ENCODE measurements at regions not wholly inside any gene's neighbourhood (a gene's known extent, or its start where the extent isn't known, plus 50 kb on each side); places are given as distances from the start of the nearest gene placed in this dataset.

DNA sequence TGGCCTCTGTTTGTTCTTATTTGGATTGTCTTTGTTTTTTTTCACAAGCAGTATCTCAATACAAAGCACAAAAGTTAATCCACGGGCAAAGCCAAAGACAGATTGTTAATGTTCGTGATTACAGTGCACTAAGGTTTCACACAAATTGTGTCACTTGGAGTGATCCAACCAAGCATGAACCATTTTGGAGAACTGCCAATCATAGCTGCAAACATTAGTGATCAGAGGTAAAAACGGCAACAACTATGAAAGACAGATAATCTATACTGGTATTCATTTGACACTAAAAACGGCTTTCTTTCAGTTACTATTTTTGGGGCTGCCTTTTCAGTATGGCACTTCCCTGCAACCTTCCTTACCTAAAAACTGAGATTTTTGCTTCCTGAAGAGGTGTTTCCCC, 213.1 kb upstream of the GULP1 start:
- DNase-seq, result no peak

DNA sequence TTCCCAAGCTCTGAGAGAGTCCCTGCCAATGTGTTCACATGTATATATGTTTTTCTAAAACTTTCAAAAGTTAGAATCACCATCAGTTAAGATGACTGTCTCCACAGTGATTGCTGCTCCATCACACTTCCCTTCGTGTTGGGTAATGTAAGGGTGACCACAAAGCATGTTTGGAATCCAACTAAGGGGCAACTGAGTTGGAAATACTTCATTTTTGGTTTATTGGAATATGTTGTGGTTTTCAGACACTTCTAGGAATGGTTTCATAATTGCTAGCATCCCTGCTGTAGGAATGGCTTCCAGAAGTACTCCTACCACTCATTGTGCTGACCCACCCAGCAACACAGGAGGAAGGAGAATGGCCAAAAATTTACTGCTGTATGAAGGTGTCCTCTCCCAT, 212.5 kb upstream of the GULP1 start:
- DNase-seq, result no peak

DNA sequence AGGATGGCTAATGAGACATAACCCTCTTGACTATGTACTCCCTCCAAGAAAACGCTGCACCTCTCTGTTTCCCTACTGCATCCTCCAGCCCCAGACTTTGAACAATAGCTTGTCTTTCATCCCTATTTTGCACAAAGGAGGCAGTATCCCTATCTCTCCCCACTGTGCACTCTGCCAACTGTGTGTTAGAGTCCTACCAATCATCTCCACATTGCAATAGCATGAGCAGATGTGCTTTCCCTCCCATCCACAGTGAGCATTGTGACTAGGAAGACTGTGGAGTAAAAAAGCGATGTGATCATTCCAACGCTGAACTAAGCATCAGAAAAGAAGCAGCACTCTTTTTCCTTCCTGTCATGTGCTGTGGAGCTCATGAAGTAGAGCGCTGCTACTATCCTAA, 206.3 kb upstream of the GULP1 start:
- DNase-seq, result no peak

GRCh38 chr2:188089901-188090300, 201.8 kb upstream of the GULP1 start:
- DNase-seq, result no peak

DNA sequence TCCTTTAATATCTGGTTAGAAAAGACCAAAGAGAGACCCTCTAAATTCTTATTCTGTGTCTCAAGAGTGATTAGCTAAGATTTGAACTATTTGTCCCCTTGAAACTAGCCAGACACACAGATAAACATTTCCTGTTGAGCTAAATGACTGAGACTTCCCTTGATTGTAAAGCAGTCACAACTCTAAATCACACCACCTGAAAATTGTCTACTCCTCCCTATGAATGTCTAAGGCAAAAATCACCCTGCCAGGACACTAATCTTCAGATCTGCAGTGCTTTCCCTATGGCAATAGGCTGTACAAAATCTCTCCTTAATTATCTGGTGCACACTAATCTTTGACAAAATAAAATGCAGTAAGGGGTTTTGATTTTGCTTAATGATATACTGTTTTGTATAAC, 200.5 kb upstream of the GULP1 start:
- no peak for DNase-seq

DNA sequence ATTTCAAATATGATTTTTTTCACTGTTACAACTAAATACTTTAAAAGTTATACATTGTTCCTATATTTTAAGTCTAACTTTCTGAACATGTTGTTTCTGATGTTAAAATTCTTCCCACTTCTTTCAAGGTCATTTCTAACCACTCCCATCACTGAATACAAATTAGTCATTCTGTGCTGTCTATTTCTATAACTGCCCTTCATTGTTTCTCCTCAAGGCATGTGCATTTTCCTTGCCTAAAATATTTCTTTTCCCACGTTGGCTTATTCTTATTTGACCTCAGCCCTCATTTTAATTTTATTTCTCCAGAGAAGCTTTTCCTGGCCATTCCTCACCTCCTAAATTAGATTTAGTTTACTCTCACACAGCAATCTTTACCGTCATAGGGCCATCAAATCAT, 198.9 kb upstream of the GULP1 start:
- no peak for DNase-seq

DNA sequence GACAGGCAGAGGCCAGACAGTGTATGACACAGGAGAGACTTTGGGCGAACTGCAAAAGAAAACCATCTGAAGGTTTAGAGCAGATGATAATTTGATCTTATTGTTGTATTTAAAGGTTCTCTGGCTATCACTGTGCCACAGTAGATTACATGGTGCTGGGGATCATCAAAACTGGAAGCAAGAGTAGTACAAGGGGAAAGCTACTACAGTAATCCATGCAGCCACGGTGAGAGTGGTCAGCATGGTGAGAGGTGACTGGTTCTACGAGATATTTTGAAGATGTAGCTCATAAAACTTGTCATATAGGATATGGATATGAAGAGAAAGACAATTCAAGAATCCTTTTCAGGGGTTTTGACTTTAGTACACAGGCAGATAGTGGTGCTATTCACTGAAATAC, 194.8 kb upstream of the GULP1 start:
- DNase-seq, result no peak

GRCh38 chr2:188102881-188103280, 188.8 kb upstream of the GULP1 start:
- DNase-seq, result no peak

GRCh38 chr2:188114014-188114413, 177.7 kb upstream of the GULP1 start:
- DNase-seq, result no peak

GRCh38 chr2:188117706-188118105, 174.0 kb upstream of the GULP1 start:
- no peak for DNase-seq

- no peak for DNase-seq
Measured at GRCh38 chr2:188118431-188118830, 173.2 kb upstream of the GULP1 start.

DNA sequence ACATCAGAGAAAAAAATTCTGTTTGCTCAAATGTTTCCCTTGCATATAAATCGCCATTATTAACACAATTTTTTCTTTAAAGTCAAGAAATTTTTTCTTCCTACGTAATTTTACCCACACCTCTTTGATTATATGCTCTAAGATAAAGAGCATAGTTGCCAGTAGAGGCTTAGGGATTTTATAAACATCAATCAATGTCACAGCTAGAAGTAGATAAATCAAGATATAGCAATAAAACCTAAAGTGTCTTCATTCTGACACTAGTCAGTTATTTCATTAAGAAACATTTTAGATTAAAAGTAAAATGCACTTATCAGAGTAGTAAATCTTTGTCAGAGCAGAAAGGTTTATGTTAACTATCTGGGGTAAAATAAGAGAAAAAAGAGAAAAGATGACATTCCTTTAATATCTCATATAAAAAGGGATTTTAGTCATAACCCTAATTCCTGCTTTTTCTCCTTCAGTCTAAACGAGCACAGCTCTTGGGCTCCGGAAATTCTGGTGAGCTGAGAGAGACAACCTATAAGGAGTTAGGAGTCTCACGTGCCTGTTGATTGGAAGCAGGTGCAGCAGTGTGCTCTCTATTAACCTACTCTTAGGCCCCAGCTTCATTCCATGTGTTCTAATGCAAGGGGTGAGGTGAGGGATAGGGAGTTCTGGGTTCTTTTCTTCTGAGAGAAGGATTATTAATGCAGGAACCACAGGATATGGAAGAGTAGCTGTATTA, 172.4 kb upstream of the GULP1 start:
- no peak for DNase-seq

GRCh38 chr2:188122985-188123384, 168.7 kb upstream of the GULP1 start:
- no peak for DNase-seq

DNA sequence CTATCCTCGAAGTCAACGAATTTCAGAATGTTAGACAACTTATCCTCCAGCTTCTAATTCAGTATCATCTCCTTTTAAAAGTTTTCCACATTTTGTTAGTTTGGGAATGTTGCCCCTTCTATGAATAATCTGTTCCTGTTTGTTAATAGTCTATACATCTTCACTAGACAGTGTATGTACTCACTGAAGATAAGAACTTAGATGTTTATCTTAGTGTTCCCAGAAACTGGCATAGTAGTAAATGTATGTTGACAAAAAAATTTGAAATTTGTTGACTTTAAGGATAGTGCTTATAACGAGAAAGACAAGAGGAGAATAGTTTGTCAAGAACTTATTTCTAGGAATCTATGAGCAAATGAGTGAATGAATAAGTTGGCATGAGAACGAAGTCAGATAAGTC, 162.0 kb upstream of the GULP1 start:
- DNase-seq, result no peak

- DNase-seq, result no peak
Measured at GRCh38 chr2:188130317-188130716, 161.4 kb upstream of the GULP1 start.

DNA sequence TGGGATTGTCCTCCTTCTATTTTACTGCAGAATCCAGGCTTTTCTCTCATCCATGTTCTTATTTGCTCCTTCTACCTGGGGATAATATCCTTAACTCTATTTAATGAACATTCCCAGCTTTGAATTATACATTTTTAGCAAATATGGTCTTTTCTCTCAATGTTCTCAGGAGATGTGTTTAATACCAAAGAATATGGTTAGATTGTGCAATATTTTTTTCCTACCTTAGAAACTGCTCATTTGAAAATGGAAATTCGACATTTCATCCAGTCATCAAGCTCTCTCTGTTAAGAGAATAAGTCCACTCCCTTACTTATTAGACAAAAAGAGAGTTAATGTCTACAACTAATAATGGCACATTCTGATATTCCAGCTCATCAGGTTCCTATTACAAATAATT, 160.4 kb upstream of the GULP1 start:
- no peak for DNase-seq

- DNase-seq, result peak; percentile 44
Measured at GRCh38 chr2:188132385-188132784, 159.3 kb upstream of the GULP1 start.

GRCh38 chr2:188134241-188134640, 157.4 kb upstream of the GULP1 start:
- no peak for DNase-seq

- no peak for DNase-seq
Measured at GRCh38 chr2:188138313-188138712, 153.4 kb upstream of the GULP1 start.

GRCh38 chr2:188142088-188142487, 149.6 kb upstream of the GULP1 start:
- no peak for DNase-seq

GRCh38 chr2:188142636-188143295, 148.9 kb upstream of the GULP1 start:
- DNase-seq, result no peak

DNA sequence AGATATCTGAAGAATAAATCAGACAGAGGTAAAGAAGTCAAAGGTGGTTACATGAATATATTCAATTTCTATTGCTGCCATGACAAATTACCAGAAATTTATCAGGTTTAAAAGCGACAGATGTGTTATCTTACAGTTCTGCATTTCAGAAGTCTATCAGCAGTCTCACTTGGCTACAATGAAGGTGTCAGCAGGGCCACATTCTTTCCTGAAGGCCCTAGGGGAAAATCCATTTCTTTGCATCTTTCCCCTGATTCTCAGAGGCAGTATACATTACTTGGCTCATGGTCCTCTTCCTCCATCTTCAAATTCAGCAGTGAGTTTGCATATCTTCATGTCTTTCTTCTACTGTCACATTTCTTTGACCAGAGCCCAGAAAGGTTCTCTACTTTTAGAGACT, 145.8 kb upstream of the GULP1 start:
- DNase-seq, result no peak

GRCh38 chr2:188146888-188147287, 144.8 kb upstream of the GULP1 start:
- no peak for DNase-seq

DNA sequence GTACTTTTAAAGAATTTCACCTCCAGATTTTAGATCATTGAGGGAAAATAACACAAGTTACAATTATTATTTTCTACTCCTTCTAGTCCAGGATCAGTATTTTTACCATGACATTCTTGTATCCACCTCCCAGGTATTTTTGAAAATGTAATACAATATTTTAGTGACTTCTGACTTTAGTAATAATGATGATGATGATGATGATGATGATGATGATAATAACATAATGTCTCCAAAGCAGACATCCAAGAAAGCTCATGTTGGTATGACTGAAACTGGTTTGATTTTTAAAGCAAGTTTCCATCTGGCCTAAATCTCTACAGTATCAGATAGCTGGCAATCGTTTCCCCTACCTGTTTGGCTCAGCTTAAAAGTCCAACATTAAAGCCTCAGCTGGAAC, 140.0 kb upstream of the GULP1 start:
- DNase-seq, result no peak
